Peyer's patch (tissue), 4 donors: ENCODE measurements at regions not wholly inside any gene's neighbourhood (a gene's known extent, or its start where the extent isn't known, plus 50 kb on each side); places are given as distances from the start of the nearest gene placed in this dataset.

Source experiments
- CTCF ChIP-seq, 6 experiments: fragments of 450-650 bp in 4 of 6; fragments of 200-600 bp in 2 of 6; sonication (generic) in 1 of 6; IDR thresholded peaks; one replicate each; pipeline ENCODE4 v1.5.1; 2017 to 2019; ENCODE audit warnings: antibody characterized with exemption in 6 of 6, mild to moderate bottlenecking in 3 of 6, moderate library complexity in 1 of 6
- POLR2A ChIP-seq, 2 donors: fragments of 450-650 bp; IDR thresholded peaks; one replicate each; pipeline ENCODE4 v1.5.1; 2017; ENCODE audit warnings: antibody characterized with exemption in 2 of 2, mild to moderate bottlenecking in 2 of 2, moderate library complexity in 2 of 2

- TF ChIP-seq CTCF (IDR thresholded peaks at IDR 0.05) (no peak), POLR2A (IDR thresholded peaks at IDR 0.05) (no peak)
These were observed 846.3 kb downstream of the TLE1 start for GRCh38 chr9:80843028-80843427.
